Tibial nerve (tissue), 4 donors: ENCODE measurements at regions not wholly inside any gene's neighbourhood (a gene's known extent, or its start where the extent isn't known, plus 50 kb on each side); places are given as distances from the start of the nearest gene placed in this dataset.

Source experiments
- DNase-seq, 2 donors: peaks; one replicate each; pipeline ENCODE4 v3.0.0-alpha.2; 2019; ENCODE audit warnings: low spot score in 2 of 2
- H3K27ac ChIP-seq, 4 donors: fragments of 200-600 bp; sonication (generic) in 3 of 4; one replicate each; pipeline ENCODE4 v1.5.1; 2017 to 2019; ENCODE audit warnings: mild to moderate bottlenecking in 1 of 4
- H3K27me3 ChIP-seq, 2 donors: fragments of 200-600 bp; sonication (generic) in 1 of 2; one replicate each; pipeline versions ENCODE4 v1.5.1 to v1.6.0; 2017 to 2019
- H3K36me3 ChIP-seq, 3 donors: fragments of 200-600 bp; sonication (generic); one replicate each; pipeline ENCODE4 v1.5.1; 2018 to 2019
- H3K4me1 ChIP-seq, 4 donors: fragments of 200-600 bp; sonication (generic) in 3 of 4; one replicate each; pipeline ENCODE4 v1.5.1; 2017 to 2019
- H3K4me3 ChIP-seq, 4 donors: fragments of 200-600 bp; sonication (generic) in 3 of 4; one replicate each; pipeline ENCODE4 v1.5.1; 2017 to 2019; ENCODE audit warnings: mild to moderate bottlenecking in 1 of 4, moderate library complexity in 1 of 4
- H3K9me3 ChIP-seq, 4 donors: fragments of 200-600 bp; sonication (generic) in 3 of 4; one replicate each; pipeline ENCODE4 v1.5.1; 2017 to 2019
- EP300 ChIP-seq, 2 donors: sonication (generic); formaldehyde crosslinking; IDR thresholded peaks; one replicate each; pipeline ENCODE4 v1.6.1; 2017; ENCODE audit warnings: antibody characterized with exemption in 2 of 2, mild to moderate bottlenecking in 1 of 2
- POLR2A ChIP-seq, 2 donors: fragments of 450-650 bp; IDR thresholded peaks; one replicate each; pipeline ENCODE4 v1.6.1; 2017; ENCODE audit warnings: antibody characterized with exemption in 2 of 2, mild to moderate bottlenecking in 2 of 2, moderate library complexity in 2 of 2
- WGBS, 2 donors: methylation state at CpG; one replicate each; pipeline ENCODE4 v1.1.5; 2018; 5-methylcytosine and 5-hydroxymethylcytosine counted together
- TF ChIP-seq, protein P1 (sequence below), 5 experiments: fragments of 200-600 bp in 3 of 5; fragments of 450-650 bp in 2 of 5; sonication (generic) in 3 of 5; IDR thresholded peaks; one replicate each; pipeline ENCODE4 v1.5.1; 2016 to 2019; ENCODE audit warnings: antibody characterized with exemption in 5 of 5, mild to moderate bottlenecking in 3 of 5, moderate library complexity in 2 of 5

DNA sequence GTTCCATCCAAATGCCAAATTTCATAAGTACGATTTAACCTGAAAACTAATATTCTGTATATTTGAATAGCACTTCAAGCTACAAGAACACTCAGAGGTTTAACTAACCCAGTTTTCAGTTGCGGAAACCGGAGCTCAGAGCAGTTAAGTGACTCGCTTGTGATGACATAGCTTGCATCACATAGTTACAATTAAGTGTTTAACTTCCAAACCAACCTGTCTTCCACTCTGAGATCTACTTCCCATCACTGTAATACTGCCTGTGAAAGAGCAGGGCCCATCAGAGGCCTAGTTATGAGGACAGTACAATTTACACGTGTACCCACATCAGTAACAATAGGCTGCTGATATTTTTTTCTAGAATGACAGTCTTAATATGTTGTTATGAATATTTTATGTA, 120.3 kb downstream of the MAD2L1 start:
- no peak for DNase-seq
- Histone ChIP-seq H3K4me1 (no peaks in the 10 kb centered on the region), H3K9me3 (no peaks in the 10 kb centered on the region), H3K36me3 (no peaks in the 10 kb centered on the region), H3K4me3 (no peak overlapping the region), H3K27ac (no peak overlapping the region), H3K27me3 (no peaks in the 10 kb centered on the region)
- 72 to 73% methylated on average over 5 of the region's 5 CpGs for WGBS, 2 donors
- no peak for TF ChIP-seq POLR2A (IDR thresholded peaks at IDR 0.05)
- TF ChIP-seq EP300 (IDR thresholded peaks at IDR 0.05): no peak
- TF ChIP-seq, protein P1, sequence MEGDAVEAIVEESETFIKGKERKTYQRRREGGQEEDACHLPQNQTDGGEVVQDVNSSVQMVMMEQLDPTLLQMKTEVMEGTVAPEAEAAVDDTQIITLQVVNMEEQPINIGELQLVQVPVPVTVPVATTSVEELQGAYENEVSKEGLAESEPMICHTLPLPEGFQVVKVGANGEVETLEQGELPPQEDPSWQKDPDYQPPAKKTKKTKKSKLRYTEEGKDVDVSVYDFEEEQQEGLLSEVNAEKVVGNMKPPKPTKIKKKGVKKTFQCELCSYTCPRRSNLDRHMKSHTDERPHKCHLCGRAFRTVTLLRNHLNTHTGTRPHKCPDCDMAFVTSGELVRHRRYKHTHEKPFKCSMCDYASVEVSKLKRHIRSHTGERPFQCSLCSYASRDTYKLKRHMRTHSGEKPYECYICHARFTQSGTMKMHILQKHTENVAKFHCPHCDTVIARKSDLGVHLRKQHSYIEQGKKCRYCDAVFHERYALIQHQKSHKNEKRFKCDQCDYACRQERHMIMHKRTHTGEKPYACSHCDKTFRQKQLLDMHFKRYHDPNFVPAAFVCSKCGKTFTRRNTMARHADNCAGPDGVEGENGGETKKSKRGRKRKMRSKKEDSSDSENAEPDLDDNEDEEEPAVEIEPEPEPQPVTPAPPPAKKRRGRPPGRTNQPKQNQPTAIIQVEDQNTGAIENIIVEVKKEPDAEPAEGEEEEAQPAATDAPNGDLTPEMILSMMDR (IDR thresholded peaks at IDR 0.05): no peak

DNA sequence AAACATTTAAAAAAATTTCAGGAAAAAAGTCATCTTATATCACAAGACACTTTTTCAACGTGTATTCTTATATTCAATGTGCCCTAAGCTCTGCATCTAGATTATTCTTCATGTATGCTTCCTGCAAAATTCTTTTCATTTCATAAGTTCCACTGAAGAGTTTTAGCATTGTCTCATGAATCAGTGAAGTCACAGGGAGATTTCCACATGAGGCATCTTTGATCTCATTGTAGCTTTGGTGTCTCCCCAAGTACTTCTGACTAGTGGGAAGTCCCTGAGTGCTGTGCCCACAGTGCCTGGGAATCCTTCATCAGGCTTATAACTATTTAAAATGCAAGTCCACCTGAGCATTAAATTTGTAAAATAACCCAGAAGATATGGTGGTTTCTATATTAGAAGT, 123.8 kb downstream of the MAD2L1 start:
- DNase-seq: no peak
- TF ChIP-seq EP300 (IDR thresholded peaks at IDR 0.05) (no peak), POLR2A (IDR thresholded peaks at IDR 0.05) (no peak)
- TF ChIP-seq, protein P1 (IDR thresholded peaks at IDR 0.05): no peak
- Histone ChIP-seq H3K36me3 (no peaks in the 10 kb centered on the region), H3K27me3 (no peaks in the 10 kb centered on the region), H3K27ac (no peak overlapping the region), H3K4me1 (peaks cover 0 to 18% (median 4%) of the 10 kb centered on the region in 4 donors), H3K9me3 (no peaks in the 10 kb centered on the region), H3K4me3 (no peak overlapping the region)
- WGBS, 2 donors: 76 to 88% methylated on average over 1 of the region's 1 CpG

DNA sequence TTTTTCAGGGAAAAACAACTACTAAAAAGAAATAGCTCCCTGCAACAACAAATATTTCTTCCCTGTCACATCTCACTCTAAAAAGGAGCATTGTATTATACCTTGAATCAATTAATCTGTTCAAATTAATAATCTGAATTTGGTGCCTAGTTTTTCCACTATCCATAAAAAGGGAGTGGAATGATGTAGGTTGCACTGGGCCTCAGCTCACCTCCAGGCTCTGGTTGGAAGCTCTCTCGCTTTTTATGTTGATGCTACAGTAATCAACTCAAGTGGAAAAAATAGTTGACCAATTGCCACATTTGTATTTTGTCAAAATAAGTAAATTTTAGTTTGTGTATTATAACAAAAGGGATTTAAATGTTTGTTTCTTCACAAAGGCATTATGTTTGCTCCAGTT, 126.1 kb downstream of the MAD2L1 start:
- H3K9me3 ChIP-seq: no peaks in the 10 kb centered on the region
- no peak overlapping the region for H3K4me3 ChIP-seq
- H3K27ac ChIP-seq: peak overlapping the region in 1 of 4 donors; percentile 48
- no peaks in the 10 kb centered on the region for H3K36me3 ChIP-seq
- peaks cover 0 to 18% (median 4%) of the 10 kb centered on the region in 4 donors for H3K4me1 ChIP-seq
- 78 to 81% methylated on average over 1 of the region's 1 CpG for WGBS, 2 donors
- no peak for DNase-seq
- TF ChIP-seq, protein P1 (IDR thresholded peaks at IDR 0.05): no peak
- TF ChIP-seq POLR2A (IDR thresholded peaks at IDR 0.05) (no peak), EP300 (IDR thresholded peaks at IDR 0.05) (no peak)
- no peaks in the 10 kb centered on the region for H3K27me3 ChIP-seq

DNA sequence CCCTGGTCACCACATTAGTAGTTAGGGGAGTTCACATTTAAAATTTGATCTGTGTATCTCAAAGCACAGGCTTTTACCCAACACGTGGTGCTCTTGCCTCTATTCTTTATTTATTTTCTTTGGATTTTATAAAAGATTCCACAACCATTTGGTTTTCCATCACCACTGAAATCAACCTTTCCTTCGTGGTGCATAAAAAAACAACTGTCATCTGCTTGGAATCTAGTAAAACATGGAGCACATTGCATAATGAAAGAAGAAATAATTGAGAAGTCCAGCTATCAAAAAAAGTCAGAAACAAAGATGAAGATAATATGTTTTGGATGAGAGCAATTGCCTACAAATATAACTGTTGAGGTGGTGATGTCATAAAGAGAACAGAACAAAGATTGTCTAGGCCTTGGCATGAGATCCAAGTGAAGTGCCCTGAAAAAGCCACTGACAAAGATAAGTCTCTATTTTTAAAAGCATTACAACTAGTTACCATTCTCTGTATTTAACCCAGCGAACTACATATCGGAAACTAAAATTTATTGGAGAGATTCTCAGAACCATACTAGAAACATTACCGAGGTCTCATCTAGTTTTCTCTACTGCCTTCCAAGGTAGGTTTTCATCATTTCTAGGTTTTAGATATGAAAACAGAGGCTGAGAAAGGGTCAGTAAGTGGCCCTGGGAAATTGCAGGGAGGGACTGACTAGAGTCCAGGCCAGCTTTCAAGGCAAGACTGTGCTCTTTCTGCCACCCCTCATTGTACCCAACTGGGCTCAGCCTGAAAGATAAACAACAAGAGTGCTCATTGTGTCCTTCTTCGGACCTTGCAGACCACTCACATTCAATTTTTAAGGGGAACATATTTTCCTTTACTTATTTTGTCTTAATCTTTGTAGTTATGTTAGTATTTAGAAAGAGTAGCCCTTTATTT, 127.3 kb downstream of the MAD2L1 start:
- Histone ChIP-seq H3K4me1 (peaks cover 0 to 18% (median 4%) of the 10 kb centered on the region in 4 donors), H3K27me3 (no peaks in the 10 kb centered on the region), H3K36me3 (no peaks in the 10 kb centered on the region), H3K27ac (peak overlapping the region in 3 of 4 donors; percentile 31 to 74 (median 48)), H3K9me3 (no peaks in the 10 kb centered on the region), H3K4me3 (peak overlapping the region in 1 of 4 donors; percentile 9)
- no peak for TF ChIP-seq POLR2A (IDR thresholded peaks at IDR 0.05)
- TF ChIP-seq, protein P1 (IDR thresholded peaks at IDR 0.05): no peak
- no peak for TF ChIP-seq EP300 (IDR thresholded peaks at IDR 0.05)
- DNase-seq: no peak
- WGBS, 2 donors: 43% methylated on average over 6 of the region's 6 CpGs

DNA sequence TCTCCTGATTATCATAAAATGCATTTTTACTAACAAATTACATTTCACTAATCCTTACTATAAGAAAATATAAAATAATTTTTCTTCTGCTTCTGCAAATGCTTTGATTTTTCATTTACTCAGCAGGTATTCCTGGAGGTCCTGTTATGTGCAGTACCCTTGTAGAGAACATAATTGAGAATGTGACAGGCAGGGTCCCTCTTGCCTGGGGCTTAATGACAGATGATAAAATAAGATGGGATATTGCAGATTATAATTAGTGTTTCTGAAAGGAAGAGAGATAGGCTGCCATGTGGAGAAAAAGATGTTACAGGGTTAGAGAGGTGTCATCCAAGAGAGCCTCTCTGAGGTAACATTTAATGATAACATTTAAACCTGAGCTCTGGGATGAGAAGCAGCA, 128.9 kb downstream of the MAD2L1 start:
- Histone ChIP-seq H3K27me3 (no peaks in the 10 kb centered on the region), H3K4me1 (peaks cover 0 to 18% (median 4%) of the 10 kb centered on the region in 4 donors), H3K36me3 (no peaks in the 10 kb centered on the region), H3K27ac (no peak overlapping the region), H3K4me3 (no peak overlapping the region), H3K9me3 (no peaks in the 10 kb centered on the region)
- no peak for DNase-seq
- TF ChIP-seq, protein P1 (IDR thresholded peaks at IDR 0.05): no peak
- no peak for TF ChIP-seq EP300 (IDR thresholded peaks at IDR 0.05)
- no peak for TF ChIP-seq POLR2A (IDR thresholded peaks at IDR 0.05)
